HG02870 (cell line): ENCODE measurements at regions not wholly inside any gene's neighbourhood (a gene's known extent, or its start where the extent isn't known, plus 50 kb on each side); places are given as distances from the start of the nearest gene placed in this dataset.
"Not testable (repeated sequence)": the region's sequence is repeated elsewhere in the genome, so short reads cannot be mapped to it uniquely, and the experiment has no call there.

ENCODE experiments used
- ATAC-seq: cut with Tn5 transposase; IDR thresholded peaks from one replicate; pipeline ENCODE4 v1.9.1; 2021; ENCODE audit warnings: mild to moderate bottlenecking, moderate library complexity; ENCODE audit not compliant: unreplicated experiment

GRCh38 chr12:13570005-13570694, 373.6 kb downstream of the EMP1 start:
- ATAC-seq: no peak

GRCh38 chr12:13566292-13566691, 369.8 kb downstream of the EMP1 start:
- ATAC-seq: no peak

- ATAC-seq: no peak
Measured at GRCh38 chr12:13564266-13564810, 367.8 kb downstream of the EMP1 start.

GRCh38 chr12:13563743-13564125, 367.2 kb downstream of the EMP1 start:
- no peak for ATAC-seq

GRCh38 chr12:13562915-13563742, 366.6 kb downstream of the EMP1 start:
- no peak for ATAC-seq

- ATAC-seq: no peak
Measured at GRCh38 chr12:13561923-13562322, 365.4 kb downstream of the EMP1 start.

GRCh38 chr12:13559318-13559978, 362.9 kb downstream of the EMP1 start:
- no peak for ATAC-seq

GRCh38 chr12:13552830-13553229, 356.3 kb downstream of the EMP1 start:
- ATAC-seq: no peak

- no peak for ATAC-seq
Measured at GRCh38 chr12:13547283-13547682, 350.8 kb downstream of the EMP1 start.

GRCh38 chr12:13546231-13546630, 349.7 kb downstream of the EMP1 start:
- no peak for ATAC-seq

- ATAC-seq: no peak
Measured at GRCh38 chr12:13539051-13539450, 342.5 kb downstream of the EMP1 start.

- ATAC-seq: no peak
Measured at GRCh38 chr12:13538136-13538535, 341.6 kb downstream of the EMP1 start.

- ATAC-seq: peak; percentile 78
Measured at GRCh38 chr12:13537623-13538022, 341.1 kb downstream of the EMP1 start.

- ATAC-seq: peak; percentile 97
Measured at GRCh38 chr12:13536219-13536910, 339.8 kb downstream of the EMP1 start.

GRCh38 chr12:13534645-13535398, 338.3 kb downstream of the EMP1 start:
- ATAC-seq: no peak

- ATAC-seq: no peak
Measured at GRCh38 chr12:13534242-13534641, 337.7 kb downstream of the EMP1 start.

GRCh38 chr12:13530966-13531365, 334.4 kb downstream of the EMP1 start:
- ATAC-seq: no peak

GRCh38 chr12:13526185-13526921, 329.8 kb downstream of the EMP1 start:
- ATAC-seq: not testable (repeated sequence)

- no peak for ATAC-seq
Measured at GRCh38 chr12:13523536-13524307, 327.2 kb downstream of the EMP1 start.
